Fibroblast of lung (primary cell): ENCODE measurements at regions not wholly inside any gene's neighbourhood (a gene's known extent, or its start where the extent isn't known, plus 50 kb on each side); places are given as distances from the start of the nearest gene placed in this dataset.

ENCODE experiments used
- DNase-seq, 2 donors: peaks; one replicate each; pipeline versions ENCODE4 v3.0.0 to v3.0.0-alpha.2; 2010; ENCODE audit warnings: low read depth in 2 of 2
- H2AFZ ChIP-seq: 2 replicates; pipeline ENCODE4 v1.5.1; 2012; ENCODE audit warnings: low read length, control low read depth, inconsistent platforms
- H3K27ac ChIP-seq: 2 replicates; pipeline ENCODE4 v1.5.1; 2011; ENCODE audit warnings: low read length, control low read depth; ENCODE audit not compliant: insufficient read depth
- H3K27me3 ChIP-seq: 2 replicates; pipeline ENCODE4 v1.5.1; 2011; ENCODE audit warnings: mild to moderate bottlenecking, low read length; ENCODE audit not compliant: control insufficient read depth, insufficient read depth
- H3K36me3 ChIP-seq: 2 replicates; pipeline ENCODE4 v1.5.1; 2011; ENCODE audit warnings: low read length; ENCODE audit not compliant: control insufficient read depth, insufficient read depth
- H3K4me1 ChIP-seq: 2 replicates; pipeline ENCODE4 v1.5.1; 2011; ENCODE audit warnings: low read length; ENCODE audit not compliant: control insufficient read depth, insufficient read depth; ENCODE audit errors: extremely low read depth
- H3K4me2 ChIP-seq: 2 replicates; pipeline ENCODE4 v1.5.1; 2011; ENCODE audit warnings: low read length, control low read depth; ENCODE audit not compliant: insufficient read depth; ENCODE audit errors: extremely low read depth
- H3K4me3 ChIP-seq, 4 experiments: fragments of 200-600 bp in 1 of 4; sonication (generic) in 1 of 4; replicated peaks in 1 of 4; 2 replicates each; pipeline ENCODE4 v1.5.1; 2011 to 2016; ENCODE audit warnings: low read length in 4 of 4, low read depth in 3 of 4, mild to moderate bottlenecking in 3 of 4, control low read depth in 2 of 4, inconsistent platforms in 1 of 4, mixed read lengths in 1 of 4; ENCODE audit not compliant: insufficient read depth in 1 of 4; ENCODE audit errors: control extremely low read depth in 1 of 4
- H3K79me2 ChIP-seq: 2 replicates; pipeline ENCODE4 v1.5.1; 2012; ENCODE audit warnings: mild to moderate bottlenecking, low read length, inconsistent platforms; ENCODE audit not compliant: control insufficient read depth, insufficient read depth
- H3K9ac ChIP-seq: 2 replicates; pipeline ENCODE4 v1.5.1; 2011; ENCODE audit warnings: mild to moderate bottlenecking, low read length, control low read depth; ENCODE audit not compliant: insufficient read depth
- H3K9me3 ChIP-seq: 2 replicates; pipeline ENCODE4 v1.5.1; 2012; ENCODE audit warnings: low read depth, low read length; ENCODE audit not compliant: control insufficient read depth, insufficient read depth
- H4K20me1 ChIP-seq: 2 replicates; pipeline ENCODE4 v1.5.1; 2011; ENCODE audit warnings: low read length; ENCODE audit not compliant: control insufficient read depth, insufficient read depth; ENCODE audit errors: extremely low read depth
- EZH2 ChIP-seq: IDR thresholded peaks from 2 replicates; pipeline ENCODE4 v1.5.1; 2012; ENCODE audit warnings: low read length, control low read depth, mild to moderate bottlenecking; ENCODE audit errors: missing control alignments
- TF ChIP-seq, protein P1 (sequence below), 2 donors: IDR thresholded peaks in 1 of 2; conservative IDR thresholded peaks in 1 of 2; 1 replicate in 1 of 2; 2 replicates in 1 of 2; pipeline ENCODE4 v1.5.1; 2011 to 2012; ENCODE audit warnings: low read length in 2 of 2, control low read depth in 1 of 2, inconsistent platforms in 1 of 2, low read depth in 1 of 2, mild to moderate bottlenecking in 1 of 2

DNA sequence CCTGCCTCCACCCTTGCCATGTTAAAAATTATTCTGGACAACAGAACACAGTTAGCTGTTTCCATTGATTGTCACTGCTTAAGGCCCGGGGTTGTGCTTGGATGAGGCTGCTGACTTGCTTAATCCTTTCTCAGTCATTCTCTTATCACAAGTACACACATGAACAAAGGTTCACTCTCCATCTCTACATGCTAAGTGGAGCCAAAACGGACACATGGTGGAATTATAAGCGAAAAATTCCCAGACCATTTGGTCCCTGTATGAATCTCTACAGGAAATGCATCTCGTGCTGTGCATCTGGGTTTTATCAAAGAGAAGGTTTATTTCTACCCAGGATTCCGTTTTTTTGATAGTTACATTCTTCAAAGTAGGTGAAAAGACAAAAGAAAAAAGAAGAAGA, 177.5 kb upstream of the ETAA1 start:
- H3K4me1 ChIP-seq = peaks cover 6% of the 10 kb centered on the region
- H3K9me3 ChIP-seq = no peaks in the 10 kb centered on the region
- no peak overlapping the region for H3K27ac ChIP-seq
- no peaks in the 10 kb centered on the region for H3K36me3 ChIP-seq
- no peak overlapping the region for H3K4me3 ChIP-seq
- no peaks in the 10 kb centered on the region for H4K20me1 ChIP-seq
- DNase-seq = no peak
- H3K27me3 ChIP-seq = no peaks in the 10 kb centered on the region
- H3K4me2 ChIP-seq = no peak overlapping the region
- H3K79me2 ChIP-seq = no peaks in the 10 kb centered on the region
- no peak for TF ChIP-seq EZH2
- TF ChIP-seq, protein P1, sequence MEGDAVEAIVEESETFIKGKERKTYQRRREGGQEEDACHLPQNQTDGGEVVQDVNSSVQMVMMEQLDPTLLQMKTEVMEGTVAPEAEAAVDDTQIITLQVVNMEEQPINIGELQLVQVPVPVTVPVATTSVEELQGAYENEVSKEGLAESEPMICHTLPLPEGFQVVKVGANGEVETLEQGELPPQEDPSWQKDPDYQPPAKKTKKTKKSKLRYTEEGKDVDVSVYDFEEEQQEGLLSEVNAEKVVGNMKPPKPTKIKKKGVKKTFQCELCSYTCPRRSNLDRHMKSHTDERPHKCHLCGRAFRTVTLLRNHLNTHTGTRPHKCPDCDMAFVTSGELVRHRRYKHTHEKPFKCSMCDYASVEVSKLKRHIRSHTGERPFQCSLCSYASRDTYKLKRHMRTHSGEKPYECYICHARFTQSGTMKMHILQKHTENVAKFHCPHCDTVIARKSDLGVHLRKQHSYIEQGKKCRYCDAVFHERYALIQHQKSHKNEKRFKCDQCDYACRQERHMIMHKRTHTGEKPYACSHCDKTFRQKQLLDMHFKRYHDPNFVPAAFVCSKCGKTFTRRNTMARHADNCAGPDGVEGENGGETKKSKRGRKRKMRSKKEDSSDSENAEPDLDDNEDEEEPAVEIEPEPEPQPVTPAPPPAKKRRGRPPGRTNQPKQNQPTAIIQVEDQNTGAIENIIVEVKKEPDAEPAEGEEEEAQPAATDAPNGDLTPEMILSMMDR (conservative IDR thresholded peaks at IDR 0.05 in 1 of 2, IDR thresholded peaks at IDR 0.05 in 1 of 2; ENCODE audit: low read depth in 1 of 2, low read length in 2 of 2) = no peak
- H3K9ac ChIP-seq = no peak overlapping the region
- no peak overlapping the region for H2AFZ ChIP-seq

DNA sequence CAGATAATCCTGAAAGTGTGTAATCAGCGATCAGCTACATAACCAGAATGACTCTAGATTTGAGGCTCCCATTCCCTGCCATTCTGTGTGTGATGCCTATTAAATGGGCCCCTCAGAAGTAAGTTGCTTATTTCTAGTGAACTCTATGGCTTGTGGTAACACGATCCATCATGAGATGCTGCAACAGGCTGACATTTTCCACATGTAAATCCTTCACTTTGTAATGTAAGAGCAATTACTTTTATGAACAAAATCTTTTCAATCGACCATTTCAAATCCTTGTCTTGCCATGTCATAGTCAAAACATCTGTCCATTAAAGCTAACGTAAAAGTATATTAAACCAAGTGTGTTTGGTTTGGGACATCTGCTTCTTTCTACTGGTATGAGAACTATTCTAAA, 175.9 kb upstream of the ETAA1 start:
- Histone ChIP-seq H3K36me3 (no peaks in the 10 kb centered on the region), H4K20me1 (no peaks in the 10 kb centered on the region), H3K9ac (no peak overlapping the region), H3K9me3 (no peaks in the 10 kb centered on the region), H3K79me2 (no peaks in the 10 kb centered on the region), H3K27me3 (no peaks in the 10 kb centered on the region), H3K27ac (no peak overlapping the region), H3K4me1 (no peaks in the 10 kb centered on the region), H3K4me3 (no peak overlapping the region), H2AFZ (no peak overlapping the region), H3K4me2 (no peak overlapping the region)
- TF ChIP-seq EZH2 = no peak
- TF ChIP-seq, protein P1 (conservative IDR thresholded peaks at IDR 0.05 in 1 of 2, IDR thresholded peaks at IDR 0.05 in 1 of 2; ENCODE audit: low read depth in 1 of 2, low read length in 2 of 2) = no peak
- DNase-seq = peak in 1 of 2 donors; percentile 76

DNA sequence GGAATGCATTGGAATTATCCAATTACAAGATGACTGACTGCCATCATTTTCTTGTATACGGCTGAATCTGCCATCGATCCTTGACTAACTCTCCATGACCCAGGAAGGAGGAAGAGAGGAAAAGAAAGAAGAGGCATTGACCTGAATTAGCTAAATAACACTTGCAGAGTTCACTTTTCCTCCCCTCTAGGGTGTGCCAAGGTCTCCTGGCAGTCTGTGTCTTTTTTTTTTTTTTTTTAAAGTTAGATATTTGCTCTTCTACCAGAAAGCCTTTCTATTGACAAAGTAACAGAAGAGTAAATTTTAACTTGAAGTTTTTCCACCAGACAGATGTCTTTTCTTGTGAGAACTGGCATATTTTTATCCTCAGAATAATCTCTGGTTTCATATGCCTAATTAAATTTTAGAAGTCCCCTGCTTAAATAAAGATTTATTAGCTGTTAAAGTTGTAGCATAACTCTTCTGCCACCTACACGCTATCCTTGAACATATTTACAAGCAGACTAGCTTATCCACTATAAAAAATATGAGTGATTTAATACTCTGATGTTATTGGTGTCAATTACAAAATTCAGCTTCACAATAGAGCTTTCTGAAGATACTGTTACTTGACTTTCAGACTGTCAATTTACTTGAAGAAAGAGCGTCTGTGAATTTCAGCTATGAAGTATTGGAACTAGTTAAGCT, 171.7 kb upstream of the ETAA1 start:
- DNase-seq = no peak
- TF ChIP-seq EZH2 = no peak
- TF ChIP-seq, protein P1 (conservative IDR thresholded peaks at IDR 0.05 in 1 of 2, IDR thresholded peaks at IDR 0.05 in 1 of 2; ENCODE audit: low read depth in 1 of 2, low read length in 2 of 2) = no peak
- no peaks in the 10 kb centered on the region for H4K20me1 ChIP-seq

More for the DNA sequence above, 171.7 kb upstream of the ETAA1 start:
- no peak overlapping the region for H3K4me3 ChIP-seq
- H3K4me2 ChIP-seq = no peak overlapping the region
- H3K9me3 ChIP-seq = no peaks in the 10 kb centered on the region
- H3K9ac ChIP-seq = no peak overlapping the region
- H3K36me3 ChIP-seq = no peaks in the 10 kb centered on the region
- H3K27me3 ChIP-seq = no peaks in the 10 kb centered on the region
- no peaks in the 10 kb centered on the region for H3K79me2 ChIP-seq
- no peak overlapping the region for H3K27ac ChIP-seq
- no peaks in the 10 kb centered on the region for H3K4me1 ChIP-seq
- no peak overlapping the region for H2AFZ ChIP-seq
